GM18867 (cell line): ENCODE measurements at regions not wholly inside any gene's neighbourhood (a gene's known extent, or its start where the extent isn't known, plus 50 kb on each side); places are given as distances from the start of the nearest gene placed in this dataset.
"Not testable (repeated sequence)": the region's sequence is repeated elsewhere in the genome, so short reads cannot be mapped to it uniquely, and the experiment has no call there.

ENCODE experiments used
- ATAC-seq: cut with Tn5 transposase; IDR thresholded peaks from one replicate; pipeline ENCODE4 v1.9.1; 2021; ENCODE audit warnings: mild to moderate bottlenecking, moderate library complexity; ENCODE audit not compliant: unreplicated experiment

GRCh38 chr10:34957531-34957930, 132.6 kb downstream of the CUL2 start:
- no peak for ATAC-seq

- no peak for ATAC-seq
Observed at GRCh38 chr10:34956756-34957155, 133.4 kb downstream of the CUL2 start.

GRCh38 chr10:34955391-34955790, 134.8 kb downstream of the CUL2 start:
- ATAC-seq, result no peak

- ATAC-seq, result no peak
Observed at GRCh38 chr10:34954142-34954541, 136.0 kb downstream of the CUL2 start.

GRCh38 chr10:34951263-34951887, 136.3 kb upstream of the PARD3 start:
- ATAC-seq, result not testable (repeated sequence)

GRCh38 chr10:34945951-34946522, 130.9 kb upstream of the PARD3 start:
- ATAC-seq, result not testable (repeated sequence)

GRCh38 chr10:34941471-34942357, 126.6 kb upstream of the PARD3 start:
- peak; percentile 62 for ATAC-seq

- ATAC-seq, result no peak
Observed at GRCh38 chr10:34940436-34940835, 125.3 kb upstream of the PARD3 start.

- no peak for ATAC-seq
Observed at GRCh38 chr10:34938399-34938670, 123.2 kb upstream of the PARD3 start.

- ATAC-seq, result not testable (repeated sequence)
Observed at GRCh38 chr10:34937643-34938398, 122.7 kb upstream of the PARD3 start.

- no peak for ATAC-seq
Observed at GRCh38 chr10:34936061-34936460, 121.0 kb upstream of the PARD3 start.

- no peak for ATAC-seq
Observed at GRCh38 chr10:34933676-34934075, 118.6 kb upstream of the PARD3 start.

GRCh38 chr10:34932235-34932634, 117.1 kb upstream of the PARD3 start:
- no peak for ATAC-seq

- no peak for ATAC-seq
Observed at GRCh38 chr10:34931216-34931615, 116.1 kb upstream of the PARD3 start.

- no peak for ATAC-seq
Observed at GRCh38 chr10:34922138-34922537, 107.0 kb upstream of the PARD3 start.

GRCh38 chr10:34920578-34920977, 105.5 kb upstream of the PARD3 start:
- ATAC-seq, result no peak

- no peak for ATAC-seq
Observed at GRCh38 chr10:34918776-34919315, 103.8 kb upstream of the PARD3 start.

- no peak for ATAC-seq
Observed at GRCh38 chr10:34918060-34918775, 103.1 kb upstream of the PARD3 start.

- ATAC-seq, result no peak
Observed at GRCh38 chr10:34916314-34916713, 101.2 kb upstream of the PARD3 start.

GRCh38 chr10:34912771-34913170, 97.7 kb upstream of the PARD3 start:
- no peak for ATAC-seq
